Suprapubic skin (tissue), 3 donors: ENCODE measurements at regions not wholly inside any gene's neighbourhood (a gene's known extent, or its start where the extent isn't known, plus 50 kb on each side); places are given as distances from the start of the nearest gene placed in this dataset.

Source experiments
- CTCF ChIP-seq, 2 donors: fragments of 200-600 bp in 1 of 2; fragments of 450-650 bp in 1 of 2; sonication (generic) in 1 of 2; IDR thresholded peaks; one replicate each; pipeline ENCODE4 v1.5.1; 2016 to 2019; ENCODE audit warnings: antibody characterized with exemption in 2 of 2, mild to moderate bottlenecking in 1 of 2, moderate library complexity in 1 of 2
- EP300 ChIP-seq: sonication (generic); formaldehyde crosslinking; IDR thresholded peaks from one replicate; pipeline ENCODE4 v1.6.1; 2017; ENCODE audit warnings: antibody characterized with exemption

GRCh38 chr11:134599299-134599771, 187.3 kb upstream of the B3GAT1 start:
- TF ChIP-seq CTCF (IDR thresholded peaks at IDR 0.05) (no peak), EP300 (no peak)
